B cell (primary cell): ENCODE measurements at regions not wholly inside any gene's neighbourhood (a gene's known extent, or its start where the extent isn't known, plus 50 kb on each side); places are given as distances from the start of the nearest gene placed in this dataset.

Experiments
- ATAC-seq: fragments of 200-7000 bp; cut with Tn5 transposase; one replicate; pipeline ENCODE4 v1.10.0; 2021; ENCODE audit warnings: low read depth, mild to moderate bottlenecking, moderate number of reproducible peaks, moderate library complexity
- CTCF ChIA-PET: fragments of 350-600 bp; sonication (Branson Sonifier 250); formaldehyde crosslinking; loops from one replicate; lab custom pipeline; 2021; ENCODE audit warnings: antibody characterized with exemption, inconsistent platforms; lab: Charles Lee
- POLR2A ChIA-PET: fragments of 350-600 bp; sonication (Branson Sonifier 250); formaldehyde crosslinking; loops from one replicate; lab custom pipeline; 2021; ENCODE audit warnings: antibody characterized with exemption; lab: Charles Lee
- DNase-seq: peaks from one replicate; pipeline ENCODE4 v3.0.0; 2013
- H2AFZ ChIP-seq: 2 replicates; pipeline ENCODE4 v1.6.1; 2012; ENCODE audit warnings: mild to moderate bottlenecking, low read depth, low read length; ENCODE audit not compliant: insufficient read depth, poor library complexity, severe bottlenecking
- H3K27ac ChIP-seq, 2 donors: 1 replicate in 1 of 2; 2 replicates in 1 of 2; pipeline ENCODE4 v1.5.1; 2012 to 2013; ENCODE audit warnings: low read length in 2 of 2, mild to moderate bottlenecking in 2 of 2, moderate library complexity in 1 of 2
- H3K27me3 ChIP-seq, 4 experiments: fragments of 200-600 bp in 1 of 4; sonication (generic) in 1 of 4; replicated peaks in 1 of 4; 1 replicate in 2 of 4; 2 replicates in 2 of 4; pipeline versions ENCODE4 v1.6.1 to v1.7.0; 2013 to 2016; ENCODE audit warnings: low read length in 3 of 4, mild to moderate bottlenecking in 2 of 4, mixed read lengths in 1 of 4, moderate library complexity in 1 of 4; ENCODE audit not compliant: insufficient read depth in 4 of 4, control insufficient read depth in 3 of 4; ENCODE audit errors: control extremely low read depth in 1 of 4
- H3K36me3 ChIP-seq, 2 experiments: replicated peaks in 1 of 2; 1 replicate in 1 of 2; 2 replicates in 1 of 2; pipeline versions ENCODE4 v1.6.1 to v1.7.1; 2013; ENCODE audit warnings: low read length in 1 of 2; ENCODE audit not compliant: insufficient read depth in 2 of 2, control insufficient read depth in 1 of 2; ENCODE audit errors: control extremely low read depth in 1 of 2, extremely low read depth in 1 of 2
- H3K4me1 ChIP-seq, 2 donors: fragments of 200-600 bp in 1 of 2; sonication (generic) in 1 of 2; 1 replicate in 1 of 2; 2 replicates in 1 of 2; pipeline versions ENCODE4 v1.5.1 to v1.6.1; 2013 to 2017; ENCODE audit warnings: low read length in 2 of 2; ENCODE audit not compliant: control insufficient read depth in 2 of 2, insufficient read depth in 2 of 2
- H3K4me2 ChIP-seq: replicated peaks from 2 replicates; pipeline ENCODE3; 2012; ENCODE audit warnings: mild to moderate bottlenecking, low read depth, low read length; ENCODE audit not compliant: poor library complexity, severe bottlenecking
- H3K4me3 ChIP-seq, 5 experiments: fragments of 200-600 bp in 1 of 5; sonication (generic) in 1 of 5; 1 replicate in 3 of 5; 2 replicates in 2 of 5; pipeline versions ENCODE4 v1.5.1 to v1.7.0; 2011 to 2016; ENCODE audit warnings: low read length in 4 of 5, mild to moderate bottlenecking in 4 of 5, low read depth in 2 of 5, control low read depth in 1 of 5, moderate library complexity in 1 of 5; ENCODE audit not compliant: insufficient read depth in 1 of 5; ENCODE audit errors: control extremely low read depth in 1 of 5, extremely low read depth in 1 of 5
- H3K79me2 ChIP-seq: fragments of 200-600 bp; sonication (generic); one replicate; pipeline ENCODE4 v1.6.0; 2016; ENCODE audit warnings: low read length; ENCODE audit not compliant: control insufficient read depth, insufficient read depth
- H3K9ac ChIP-seq: fragments of 200-600 bp; sonication (generic); 2 replicates; pipeline ENCODE4 v1.6.1; 2017; ENCODE audit warnings: mild to moderate bottlenecking, low read length, moderate library complexity
- H3K9me3 ChIP-seq, 3 donors: one replicate each; pipeline versions ENCODE4 v1.6.1 to v1.7.1; 2013; ENCODE audit warnings: low read length in 2 of 3; ENCODE audit not compliant: control insufficient read depth in 2 of 3, insufficient read depth in 1 of 3; ENCODE audit errors: control extremely low read depth in 1 of 3
- H4K20me1 ChIP-seq: 2 replicates; pipeline ENCODE4 v1.6.0; 2012; ENCODE audit warnings: mild to moderate bottlenecking, low read length; ENCODE audit not compliant: insufficient read depth, control insufficient read depth, poor library complexity, severe bottlenecking
- H3K27ac Mint-ChIP-seq: one replicate; pipeline ENCODE4 v1.8.0; 2021; ENCODE audit warnings: mixed read lengths
- H3K27me3 Mint-ChIP-seq: one replicate; pipeline ENCODE4 v1.8.0; 2021; ENCODE audit warnings: mixed read lengths
- H3K4me1 Mint-ChIP-seq: one replicate; pipeline ENCODE4 v1.8.0; 2021; ENCODE audit warnings: mixed read lengths
- H3K4me3 Mint-ChIP-seq: one replicate; pipeline ENCODE4 v1.8.0; 2021; ENCODE audit warnings: mixed read lengths
- H3K9me3 Mint-ChIP-seq: one replicate; pipeline ENCODE4 v1.8.0; 2022; ENCODE audit warnings: mixed read lengths; ENCODE audit not compliant: insufficient read depth
- EZH2 ChIP-seq: IDR thresholded peaks from 2 replicates; pipeline ENCODE4 v1.6.1; 2012; ENCODE audit warnings: borderline replicate concordance, low read depth, mild to moderate bottlenecking, moderate library complexity, low read length; ENCODE audit not compliant: insufficient read depth, poor library complexity, severe bottlenecking
- WGBS: methylation state at CpG from one replicate; pipeline ENCODE4 v1.1.5; 2013; ENCODE audit warnings: missing lambda C conversion rate; ENCODE audit not compliant: insufficient coverage; 5-methylcytosine and 5-hydroxymethylcytosine counted together
- intact Hi-C: fragments of 100-400 bp; cut with micrococcal nuclease; formaldehyde crosslinking; loops from one replicate; pipeline ENCODE4 v1.10.0; 2022
- TF ChIP-seq, protein P1 (sequence below): fragments of 200-600 bp; IDR thresholded peaks from one replicate; pipeline ENCODE4 v1.8.0; 2022; ENCODE audit warnings: antibody characterized with exemption, mild to moderate bottlenecking

DNA sequence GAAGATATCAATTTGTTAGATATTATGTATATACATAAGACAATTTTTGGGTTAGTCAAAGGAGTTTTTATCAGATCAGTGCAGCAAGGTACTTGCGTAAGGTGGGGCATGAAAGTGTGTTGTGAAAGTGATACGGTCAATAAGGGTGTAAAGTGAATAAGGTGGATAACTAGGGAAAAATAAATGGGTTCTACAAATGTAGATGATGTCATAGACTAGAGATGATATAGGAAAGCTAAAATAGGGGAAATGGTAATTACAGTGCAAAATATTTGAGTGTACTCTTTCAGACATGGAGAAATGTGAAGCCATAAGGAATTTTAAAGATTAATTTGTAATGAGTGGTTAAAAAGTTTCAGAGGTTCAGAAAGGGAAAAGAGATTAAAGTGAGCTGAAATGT, 180.6 kb upstream of the KHDRBS2 start:
- TF ChIP-seq, protein P1, sequence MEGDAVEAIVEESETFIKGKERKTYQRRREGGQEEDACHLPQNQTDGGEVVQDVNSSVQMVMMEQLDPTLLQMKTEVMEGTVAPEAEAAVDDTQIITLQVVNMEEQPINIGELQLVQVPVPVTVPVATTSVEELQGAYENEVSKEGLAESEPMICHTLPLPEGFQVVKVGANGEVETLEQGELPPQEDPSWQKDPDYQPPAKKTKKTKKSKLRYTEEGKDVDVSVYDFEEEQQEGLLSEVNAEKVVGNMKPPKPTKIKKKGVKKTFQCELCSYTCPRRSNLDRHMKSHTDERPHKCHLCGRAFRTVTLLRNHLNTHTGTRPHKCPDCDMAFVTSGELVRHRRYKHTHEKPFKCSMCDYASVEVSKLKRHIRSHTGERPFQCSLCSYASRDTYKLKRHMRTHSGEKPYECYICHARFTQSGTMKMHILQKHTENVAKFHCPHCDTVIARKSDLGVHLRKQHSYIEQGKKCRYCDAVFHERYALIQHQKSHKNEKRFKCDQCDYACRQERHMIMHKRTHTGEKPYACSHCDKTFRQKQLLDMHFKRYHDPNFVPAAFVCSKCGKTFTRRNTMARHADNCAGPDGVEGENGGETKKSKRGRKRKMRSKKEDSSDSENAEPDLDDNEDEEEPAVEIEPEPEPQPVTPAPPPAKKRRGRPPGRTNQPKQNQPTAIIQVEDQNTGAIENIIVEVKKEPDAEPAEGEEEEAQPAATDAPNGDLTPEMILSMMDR = no peak
- no peak for TF ChIP-seq EZH2
- Mint-ChIP-seq H3K27ac (no peak overlapping the region), H3K4me3 (no peak overlapping the region), H3K4me1 (no peaks in the 10 kb centered on the region), H3K9me3 (no peaks in the 10 kb centered on the region), H3K27me3 (no peaks in the 10 kb centered on the region)
- Histone ChIP-seq H3K36me3 (no peaks in the 10 kb centered on the region), H3K27ac (no peak overlapping the region), H4K20me1 (no peaks in the 10 kb centered on the region), H3K79me2 (no peaks in the 10 kb centered on the region), H3K4me3 (no peak overlapping the region), H3K4me1 (no peaks in the 10 kb centered on the region), H3K27me3 (no peaks in the 10 kb centered on the region), H3K9ac (no peak overlapping the region), H2AFZ (no peak overlapping the region), H3K4me2 (no peak overlapping the region), H3K9me3 (no peaks in the 10 kb centered on the region)
- no peak for DNase-seq
- CTCF ChIA-PET = no interaction called here
- intact Hi-C loops = no loop called here
- ATAC-seq = no peak
- POLR2A ChIA-PET = no interaction called here
- 66% methylated on average over 2 of the region's 2 CpGs for WGBS

DNA sequence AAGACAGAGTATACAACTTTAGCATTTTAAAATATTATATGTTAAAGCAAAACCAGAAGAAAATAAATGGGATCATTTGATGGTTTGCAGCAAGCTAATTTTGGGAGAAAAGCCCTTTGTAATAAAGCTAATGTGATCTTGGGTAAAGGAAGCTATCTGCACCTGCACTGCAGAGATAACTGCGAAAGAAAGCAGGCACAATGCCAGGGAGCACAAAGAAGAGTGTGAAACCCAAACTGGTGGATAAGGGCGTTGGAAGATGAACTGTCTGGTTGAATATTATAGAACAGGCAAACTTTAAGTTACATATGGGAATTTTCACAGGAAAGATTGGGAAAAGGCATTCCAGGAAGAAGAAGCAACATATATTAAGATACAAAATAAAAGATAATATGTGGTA, 179.2 kb upstream of the KHDRBS2 start:
- H3K27me3 ChIP-seq = no peaks in the 10 kb centered on the region
- POLR2A ChIA-PET = no interaction called here
- Mint-ChIP-seq H3K4me3 (no peak overlapping the region), H3K9me3 (no peaks in the 10 kb centered on the region), H3K4me1 (no peaks in the 10 kb centered on the region), H3K27ac (no peak overlapping the region), H3K27me3 (no peaks in the 10 kb centered on the region)
- H3K4me3 ChIP-seq = no peak overlapping the region
- no peaks in the 10 kb centered on the region for H3K79me2 ChIP-seq
- 50% methylated on average over 1 of the region's 2 CpGs for WGBS
- H3K9me3 ChIP-seq = no peaks in the 10 kb centered on the region
- ATAC-seq (no peak), DNase-seq (no peak)
- no peaks in the 10 kb centered on the region for H4K20me1 ChIP-seq
- CTCF ChIA-PET = no interaction called here
- no peak overlapping the region for H3K27ac ChIP-seq
- H2AFZ ChIP-seq = no peak overlapping the region
- no peak for TF ChIP-seq EZH2
- TF ChIP-seq, protein P1 = no peak
- intact Hi-C loops = no loop called here
- H3K36me3 ChIP-seq = no peaks in the 10 kb centered on the region
- no peak overlapping the region for H3K4me2 ChIP-seq
- no peaks in the 10 kb centered on the region for H3K4me1 ChIP-seq
- H3K9ac ChIP-seq = no peak overlapping the region
